PC-9 (cell line): ENCODE measurements at regions not wholly inside any gene's neighbourhood (a gene's known extent, or its start where the extent isn't known, plus 50 kb on each side); places are given as distances from the start of the nearest gene placed in this dataset.
"Not testable (repeated sequence)": the region's sequence is repeated elsewhere in the genome, so short reads cannot be mapped to it uniquely, and the experiment has no call there.

Experiments
- EZH2 ChIP-seq: fragments of 200-600 bp; sonication (generic); IDR thresholded peaks from 2 replicates; pipeline ENCODE4 v1.8.0; 2017; ENCODE audit warnings: antibody characterized with exemption, low read depth
- TF ChIP-seq, protein P1 (sequence below): fragments of 200-600 bp; sonication (generic); conservative IDR thresholded peaks from 2 replicates; pipeline ENCODE4 v1.6.1; 2017; ENCODE audit warnings: mixed run types, antibody characterized with exemption, mild to moderate bottlenecking, moderate library complexity

DNA sequence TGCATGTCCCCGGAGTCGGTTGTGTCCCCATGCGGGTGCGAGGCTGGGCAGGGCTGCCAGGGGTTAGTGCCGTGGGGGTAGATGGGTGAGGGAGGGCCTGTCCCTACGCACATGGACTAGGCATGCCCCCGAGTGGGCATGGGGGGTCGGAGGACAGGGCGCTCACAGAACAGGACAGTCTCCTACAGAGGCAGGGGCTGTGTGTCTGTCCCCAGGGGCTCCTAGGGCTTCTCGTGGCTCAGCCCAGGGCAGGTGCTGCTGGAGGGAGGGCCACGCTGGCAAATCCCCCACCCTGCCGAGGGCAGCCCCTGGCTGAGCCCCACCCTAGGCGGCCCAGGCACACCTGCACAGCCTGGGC is 141.3 kb downstream of the TMEM121 start:
- TF ChIP-seq, protein P1, sequence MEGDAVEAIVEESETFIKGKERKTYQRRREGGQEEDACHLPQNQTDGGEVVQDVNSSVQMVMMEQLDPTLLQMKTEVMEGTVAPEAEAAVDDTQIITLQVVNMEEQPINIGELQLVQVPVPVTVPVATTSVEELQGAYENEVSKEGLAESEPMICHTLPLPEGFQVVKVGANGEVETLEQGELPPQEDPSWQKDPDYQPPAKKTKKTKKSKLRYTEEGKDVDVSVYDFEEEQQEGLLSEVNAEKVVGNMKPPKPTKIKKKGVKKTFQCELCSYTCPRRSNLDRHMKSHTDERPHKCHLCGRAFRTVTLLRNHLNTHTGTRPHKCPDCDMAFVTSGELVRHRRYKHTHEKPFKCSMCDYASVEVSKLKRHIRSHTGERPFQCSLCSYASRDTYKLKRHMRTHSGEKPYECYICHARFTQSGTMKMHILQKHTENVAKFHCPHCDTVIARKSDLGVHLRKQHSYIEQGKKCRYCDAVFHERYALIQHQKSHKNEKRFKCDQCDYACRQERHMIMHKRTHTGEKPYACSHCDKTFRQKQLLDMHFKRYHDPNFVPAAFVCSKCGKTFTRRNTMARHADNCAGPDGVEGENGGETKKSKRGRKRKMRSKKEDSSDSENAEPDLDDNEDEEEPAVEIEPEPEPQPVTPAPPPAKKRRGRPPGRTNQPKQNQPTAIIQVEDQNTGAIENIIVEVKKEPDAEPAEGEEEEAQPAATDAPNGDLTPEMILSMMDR: not testable (repeated sequence)
- not testable (repeated sequence) for TF ChIP-seq EZH2
